GM21447 (cell line): ENCODE measurements at regions not wholly inside any gene's neighbourhood (a gene's known extent, or its start where the extent isn't known, plus 50 kb on each side); places are given as distances from the start of the nearest gene placed in this dataset.
"Not testable (repeated sequence)": the region's sequence is repeated elsewhere in the genome, so short reads cannot be mapped to it uniquely, and the experiment has no call there.

Source experiments
- ATAC-seq: cut with Tn5 transposase; IDR thresholded peaks from one replicate; pipeline ENCODE4 v1.9.1; 2021; ENCODE audit not compliant: unreplicated experiment

- ATAC-seq, result no peak
Observed at GRCh38 chr5:89582768-89583339, 699.9 kb upstream of the MEF2C start.

GRCh38 chr5:89580976-89581375 is 698.0 kb upstream of the MEF2C start:
- ATAC-seq, result no peak

DNA sequence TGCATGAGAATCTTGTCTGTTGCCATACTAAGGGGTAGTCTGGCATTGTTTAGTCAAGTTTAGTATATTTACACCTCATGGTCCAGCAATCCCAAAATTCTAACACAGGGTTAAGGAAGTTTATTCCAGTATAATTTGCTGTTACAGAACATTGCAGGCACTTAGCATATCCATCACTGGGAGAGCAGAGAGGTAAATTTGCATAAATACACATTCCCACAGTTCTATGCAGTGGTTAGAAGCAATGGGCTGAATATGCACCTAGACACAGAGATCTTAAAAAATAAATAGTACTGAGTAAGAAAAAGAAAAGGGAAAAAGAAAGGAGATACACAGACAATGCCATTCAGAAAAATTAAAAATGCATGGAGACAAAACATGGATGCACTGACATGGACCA is 692.3 kb upstream of the MEF2C start:
- no peak for ATAC-seq

DNA sequence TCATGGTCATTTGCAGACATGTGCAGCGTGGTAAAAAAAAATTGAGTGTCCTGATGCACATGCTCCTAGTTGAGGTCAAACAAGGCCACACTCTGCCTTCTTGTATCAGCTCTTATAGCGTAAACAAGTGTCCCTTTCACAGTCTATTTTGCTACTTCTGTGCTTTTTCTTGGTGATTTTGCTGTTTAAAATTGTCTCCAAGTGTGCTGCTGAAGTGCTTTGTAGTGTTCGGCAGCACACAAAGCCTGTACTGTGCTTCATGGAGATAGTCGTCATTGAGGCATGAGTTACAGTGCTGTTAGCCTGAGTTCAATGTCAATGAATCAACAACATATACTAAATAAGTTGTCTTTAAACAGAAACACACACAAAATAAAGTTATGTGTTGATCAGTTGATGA is 690.4 kb upstream of the MEF2C start:
- no peak for ATAC-seq

GRCh38 chr5:89572696-89573095 is 689.7 kb upstream of the MEF2C start:
- ATAC-seq, result no peak

- no peak for ATAC-seq
Observed at GRCh38 chr5:89570557-89570956, 687.6 kb upstream of the MEF2C start.

DNA sequence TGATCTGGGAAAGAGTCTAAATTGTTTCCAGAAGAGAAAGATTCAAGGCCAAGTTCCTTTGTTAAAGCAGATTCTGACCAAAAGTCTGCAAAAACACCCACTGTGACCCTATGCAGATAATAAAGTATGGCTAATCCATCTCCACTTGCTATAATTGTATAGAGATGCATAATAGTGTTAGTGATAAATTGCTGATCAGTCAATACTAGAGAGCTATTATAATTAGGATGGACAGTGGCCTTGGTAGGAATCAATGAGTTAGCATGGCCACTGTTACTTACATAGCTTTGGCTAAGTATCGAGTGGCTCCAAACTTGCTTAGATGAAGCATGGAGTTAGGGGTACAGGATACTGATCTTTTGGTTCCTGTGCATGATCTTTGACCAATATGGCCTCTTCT is 683.4 kb upstream of the MEF2C start:
- no peak for ATAC-seq

- no peak for ATAC-seq
Observed at GRCh38 chr5:89560696-89561095, 677.7 kb upstream of the MEF2C start.

GRCh38 chr5:89556215-89556913 is 673.4 kb upstream of the MEF2C start:
- no peak for ATAC-seq

DNA sequence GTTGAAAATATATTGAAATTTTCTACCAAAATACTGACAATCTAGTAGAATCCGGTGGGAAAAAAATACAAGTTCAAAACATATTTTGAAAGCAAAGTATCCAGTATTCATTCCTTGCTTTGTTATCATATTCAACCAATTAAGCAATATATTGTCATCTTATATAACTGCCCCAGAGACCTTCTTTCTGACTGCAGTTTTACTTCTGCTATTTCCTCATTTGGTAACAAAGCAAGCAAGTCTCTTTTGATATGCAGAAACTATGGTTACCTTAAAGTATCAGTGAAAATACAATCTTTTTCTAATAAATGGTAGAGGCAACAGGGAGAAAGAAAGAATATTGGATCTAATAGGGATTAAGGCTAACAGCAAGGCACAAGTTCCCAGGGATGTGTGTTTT is 663.7 kb upstream of the MEF2C start:
- ATAC-seq, result no peak

- no peak for ATAC-seq
Observed at GRCh38 chr5:89545626-89546025, 662.6 kb upstream of the MEF2C start.

GRCh38 chr5:89545076-89545475 is 662.1 kb upstream of the MEF2C start:
- no peak for ATAC-seq

DNA sequence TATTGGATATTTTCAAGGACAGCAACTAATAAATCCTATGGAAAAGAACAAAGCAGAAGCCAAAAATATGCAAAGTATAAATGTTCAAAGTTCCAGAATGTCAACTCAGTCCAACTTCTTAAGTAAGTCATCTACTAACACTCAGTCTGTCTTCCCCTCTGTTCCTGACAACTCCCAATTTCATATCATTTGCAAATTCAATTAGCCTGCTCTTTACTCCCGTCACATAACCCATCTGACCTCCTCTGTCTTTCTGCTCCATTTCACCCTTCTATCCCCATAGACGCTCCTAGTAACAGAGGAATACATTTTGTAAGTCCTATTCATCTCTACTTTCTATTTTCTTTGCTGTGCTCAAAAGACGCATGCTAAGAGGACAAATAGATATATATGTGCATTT is 659.8 kb upstream of the MEF2C start:
- ATAC-seq, result no peak

GRCh38 chr5:89537800-89538199 is 654.8 kb upstream of the MEF2C start:
- no peak for ATAC-seq

- ATAC-seq, result no peak
Observed at GRCh38 chr5:89536020-89536419, 653.0 kb upstream of the MEF2C start.

GRCh38 chr5:89535411-89535810 is 652.4 kb upstream of the MEF2C start:
- ATAC-seq, result no peak

DNA sequence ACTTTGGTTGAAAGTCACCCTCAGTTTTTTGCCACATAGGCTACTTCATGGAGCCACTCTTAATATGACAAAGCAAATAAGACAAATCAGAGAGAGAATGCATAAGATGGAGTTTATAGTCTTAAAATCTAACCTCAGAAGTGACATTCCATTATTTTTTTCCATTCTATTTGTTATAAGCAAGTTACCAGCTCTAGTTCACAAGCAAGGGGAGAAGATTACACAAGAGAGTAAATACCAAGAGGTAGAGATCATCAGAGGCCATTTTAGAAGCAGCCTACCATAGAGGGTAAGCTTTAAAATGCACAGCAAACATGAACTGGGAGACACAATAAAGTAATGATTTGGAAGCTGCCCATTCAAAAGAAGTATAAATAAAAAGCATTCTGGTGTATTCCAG is 651.3 kb upstream of the MEF2C start:
- ATAC-seq, result no peak

- ATAC-seq, result no peak
Observed at GRCh38 chr5:89524785-89525184, 641.8 kb upstream of the MEF2C start.

DNA sequence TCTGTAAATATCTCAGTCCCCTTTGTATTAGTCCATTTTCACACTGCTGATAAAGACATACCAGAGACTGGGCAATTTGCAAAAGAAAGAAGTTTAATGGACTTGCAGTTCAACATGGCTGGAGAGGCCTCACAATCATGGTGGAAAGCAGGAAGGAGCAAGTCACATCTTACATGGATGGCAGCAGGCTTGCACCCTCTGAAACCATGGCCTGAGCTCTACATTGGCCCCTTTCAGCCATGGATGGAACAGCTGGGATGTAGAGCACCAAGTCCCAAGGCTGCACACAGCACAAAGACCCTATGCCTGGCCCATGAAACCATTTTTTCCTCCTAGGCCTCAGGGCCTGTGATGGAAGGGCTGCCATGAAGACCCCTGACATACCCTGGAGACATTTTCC is 640.9 kb upstream of the MEF2C start:
- ATAC-seq, result not testable (repeated sequence)

DNA sequence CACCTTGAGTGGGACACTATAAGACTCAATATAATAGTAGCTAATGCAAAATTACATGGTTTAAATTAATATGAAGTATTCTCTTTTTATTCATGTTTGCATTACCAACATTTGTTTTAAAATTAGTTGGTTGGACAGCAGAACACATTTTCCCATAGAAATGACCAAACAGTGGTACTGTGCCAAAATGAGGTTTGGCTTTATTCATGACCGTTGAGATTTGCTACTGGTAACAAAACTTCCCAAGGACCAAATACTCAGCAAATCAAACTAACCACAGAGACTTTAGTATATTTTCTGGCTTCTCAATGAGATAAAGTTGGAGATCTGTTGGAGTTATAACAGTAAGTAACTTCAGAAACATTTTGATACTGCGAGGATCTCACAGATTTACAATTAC is 637.8 kb upstream of the MEF2C start:
- no peak for ATAC-seq

- no peak for ATAC-seq
Observed at GRCh38 chr5:89513299-89514044, 630.5 kb upstream of the MEF2C start.

GRCh38 chr5:89504051-89504450 is 621.1 kb upstream of the MEF2C start:
- no peak for ATAC-seq
